CD4-positive, alpha-beta T cell treated with Interleukin-4 for 1 hour (primary cell): ENCODE measurements at regions not wholly inside any gene's neighbourhood (a gene's known extent, or its start where the extent isn't known, plus 50 kb on each side); places are given as distances from the start of the nearest gene placed in this dataset.

Experiments
- DNase-seq, 2 donors: peaks; one replicate each; pipeline ENCODE4 v3.0.0-alpha.2; 2020 to 2022

GRCh38 chr12:67539329-67539728, 109.2 kb upstream of the DYRK2 start:
- DNase-seq = no peak

DNA sequence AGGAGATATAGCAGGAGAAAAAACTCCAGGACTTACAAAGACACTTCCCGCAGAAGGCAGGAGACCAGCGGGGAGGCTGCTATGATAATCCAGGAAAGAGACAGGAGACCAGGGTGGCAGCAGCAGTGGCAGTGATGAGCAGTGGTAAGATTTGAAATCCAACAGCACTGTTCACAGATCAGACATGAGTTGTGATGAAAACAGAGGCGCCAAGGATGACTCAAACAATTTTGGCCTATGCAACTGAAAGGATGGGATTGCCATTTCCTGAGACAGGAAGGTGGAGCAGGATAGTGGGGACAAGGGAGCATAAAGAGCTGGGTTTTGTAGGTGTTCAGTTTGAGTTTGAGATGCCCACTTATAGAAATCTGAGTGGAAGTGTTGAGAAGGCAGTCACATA, 108.6 kb upstream of the DYRK2 start:
- DNase-seq = no peak

DNA sequence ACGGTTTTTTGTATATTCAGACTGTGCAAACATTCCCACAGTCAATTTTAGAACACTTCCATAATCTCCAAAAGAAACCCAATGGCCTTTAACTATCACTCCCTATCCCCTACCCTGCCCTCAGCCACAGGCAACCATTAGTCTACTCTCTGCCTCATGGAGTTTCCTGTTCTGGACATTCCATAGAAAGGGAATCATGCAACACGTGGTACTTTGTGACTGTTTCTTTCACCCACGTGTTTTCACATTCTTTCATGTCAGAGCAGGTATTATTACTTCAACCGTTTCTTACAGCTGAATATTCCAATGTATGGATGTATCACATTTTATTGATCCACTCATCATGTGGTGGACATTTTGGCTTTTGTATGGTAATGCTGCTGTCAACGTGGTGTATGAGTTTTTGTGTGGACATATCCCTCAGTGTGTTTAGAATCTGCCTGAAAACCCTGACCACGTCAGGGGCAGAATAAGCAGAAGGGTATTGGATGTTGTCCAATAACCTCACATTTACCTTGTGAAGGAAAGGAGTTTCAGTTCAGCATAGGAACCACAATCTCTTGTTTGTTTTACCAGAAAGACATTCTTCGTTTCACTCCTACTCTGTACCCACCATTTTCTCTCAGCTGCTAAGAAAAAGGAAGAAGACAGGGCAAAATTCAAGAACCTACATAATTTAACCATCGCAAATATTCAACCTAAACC, 107.5 kb upstream of the DYRK2 start:
- DNase-seq = no peak

GRCh38 chr12:67541625-67541991, 106.9 kb upstream of the DYRK2 start:
- DNase-seq = peak in 1 of 2 donors; percentile 8

- no peak for DNase-seq
Observed at GRCh38 chr12:67543021-67543770, 105.3 kb upstream of the DYRK2 start.

- no peak for DNase-seq
Observed at GRCh38 chr12:67545298-67545697, 103.2 kb upstream of the DYRK2 start.

GRCh38 chr12:67546746-67547145, 101.8 kb upstream of the DYRK2 start:
- DNase-seq = no peak

DNA sequence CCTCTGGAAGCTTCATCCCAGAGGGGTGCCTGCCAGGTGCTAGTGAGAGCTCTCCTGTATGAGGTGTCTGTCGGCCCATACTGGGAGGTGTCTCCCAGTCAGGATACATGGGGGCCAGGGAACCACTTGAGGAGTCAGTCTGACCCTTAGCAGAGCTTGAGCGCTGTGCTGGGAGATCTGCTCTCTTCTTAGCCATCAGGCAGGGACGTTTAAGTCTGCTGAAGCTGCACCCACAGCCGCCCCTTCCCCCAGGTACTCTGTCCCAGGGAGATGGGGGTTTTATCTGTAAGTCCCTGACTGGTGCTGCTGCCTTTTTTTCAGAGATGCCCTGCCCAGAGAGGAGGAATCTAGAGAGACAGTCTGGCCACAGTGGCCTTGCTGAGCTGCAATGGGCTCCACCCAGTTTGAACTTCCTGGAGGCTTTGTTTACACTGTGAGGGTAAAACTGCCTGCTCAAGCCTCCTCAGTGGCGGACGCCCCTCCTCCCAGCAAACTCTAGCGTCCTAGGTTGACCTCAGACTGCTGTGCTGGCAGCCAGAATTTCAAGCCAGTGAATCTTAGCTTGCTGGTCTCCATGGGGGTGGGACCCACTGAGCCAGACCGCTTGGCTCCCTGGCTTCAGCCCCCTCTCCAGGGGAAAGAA, 93.3 kb upstream of the DYRK2 start:
- peak; percentile 37 to 46 for DNase-seq

GRCh38 chr12:67558775-67559174, 89.8 kb upstream of the DYRK2 start:
- no peak for DNase-seq

DNA sequence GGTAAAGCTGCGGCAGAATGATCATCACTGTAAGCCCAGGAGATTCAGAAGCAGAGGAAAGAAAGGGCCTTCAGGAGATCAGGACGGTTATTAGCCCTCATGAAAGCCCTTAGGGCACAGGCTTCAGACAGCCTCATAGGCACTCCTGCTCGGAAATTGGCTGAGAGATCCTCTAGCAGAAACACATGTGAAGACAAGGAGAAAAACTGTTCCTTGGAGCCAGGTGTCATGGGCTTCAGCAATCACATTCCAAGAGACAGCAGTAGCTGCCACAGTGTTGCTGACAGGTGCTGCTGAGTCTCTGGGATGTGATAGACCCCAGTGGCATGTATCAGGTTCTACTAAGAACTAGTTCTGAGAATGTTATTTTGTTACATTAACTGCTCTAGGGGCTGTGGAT, 88.8 kb upstream of the DYRK2 start:
- no peak for DNase-seq

GRCh38 chr12:67562513-67563287, 85.8 kb upstream of the DYRK2 start:
- no peak for DNase-seq

- no peak for DNase-seq
Observed at GRCh38 chr12:67568055-67568454, 80.5 kb upstream of the DYRK2 start.

DNA sequence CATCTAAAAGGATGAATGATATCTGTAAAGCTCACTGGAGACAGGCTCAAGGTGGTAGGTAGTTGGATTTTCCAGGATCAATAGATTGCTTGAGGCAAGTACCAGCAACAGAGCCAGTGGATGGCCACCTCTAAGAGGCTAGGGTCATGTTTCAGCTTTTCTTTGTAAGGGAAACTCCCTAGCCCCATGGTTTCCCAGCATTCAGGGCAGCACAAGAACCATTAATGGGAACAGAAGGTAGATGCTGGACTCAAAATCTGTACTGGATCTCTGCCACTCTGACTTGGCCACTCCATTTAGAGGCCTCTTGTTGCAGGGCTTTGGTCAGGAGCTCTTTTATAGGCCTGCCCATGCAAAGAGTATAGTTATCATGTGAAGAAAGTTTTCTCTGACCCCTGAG, 76.1 kb upstream of the DYRK2 start:
- no peak for DNase-seq

GRCh38 chr12:67573566-67573965, 75.0 kb upstream of the DYRK2 start:
- no peak for DNase-seq

- peak in 1 of 2 donors; percentile 59 for DNase-seq
Observed at GRCh38 chr12:67578976-67579661, 69.4 kb upstream of the DYRK2 start.

GRCh38 chr12:67579662-67580003, 68.9 kb upstream of the DYRK2 start:
- no peak for DNase-seq

DNA sequence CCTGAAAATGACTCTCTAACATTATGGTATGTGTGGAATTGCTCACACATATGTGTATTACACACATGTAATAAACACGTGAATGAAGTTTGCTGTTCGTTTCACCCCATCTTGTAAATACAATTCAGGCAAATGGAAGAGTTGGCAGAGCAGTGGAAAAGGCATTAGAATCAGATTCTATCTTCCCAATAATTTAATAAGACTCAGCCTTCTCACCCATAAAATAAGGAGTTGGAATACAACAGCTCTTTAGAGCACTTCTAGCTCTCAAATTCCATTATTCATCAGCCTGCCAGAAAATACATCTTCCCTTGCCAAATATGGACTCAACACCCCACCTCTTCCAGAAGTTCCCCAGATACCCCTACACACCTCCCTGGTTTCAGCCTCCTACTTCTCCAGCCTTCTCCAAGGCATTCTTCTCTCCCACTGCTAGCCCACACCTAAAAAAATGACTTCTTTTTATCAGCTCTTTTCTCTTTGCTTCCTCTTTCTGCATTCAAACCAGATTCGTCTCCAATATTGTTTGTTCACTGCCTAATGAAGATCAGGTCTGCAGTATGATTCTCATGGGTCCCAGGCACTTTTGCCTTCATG, 66.2 kb upstream of the DYRK2 start:
- DNase-seq = no peak

DNA sequence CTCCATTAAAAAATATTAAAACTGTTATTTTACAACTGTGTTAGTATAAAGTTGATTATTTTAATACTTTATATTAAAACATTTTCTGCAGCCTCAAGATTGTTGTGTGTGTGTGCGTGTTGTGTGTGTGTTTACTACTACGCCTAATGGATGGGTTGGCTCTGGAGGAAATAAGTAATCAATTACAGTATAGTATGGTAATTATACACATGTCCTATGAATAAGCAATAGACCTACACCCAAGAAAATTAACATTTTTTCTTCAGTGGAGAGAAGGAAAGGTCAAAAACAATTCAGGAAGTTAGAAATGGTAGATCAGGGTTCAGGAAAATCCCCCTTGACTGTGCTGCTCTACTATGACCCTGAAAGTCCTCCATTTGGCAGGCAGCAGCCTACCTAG, 65.7 kb upstream of the DYRK2 start:
- no peak for DNase-seq

DNA sequence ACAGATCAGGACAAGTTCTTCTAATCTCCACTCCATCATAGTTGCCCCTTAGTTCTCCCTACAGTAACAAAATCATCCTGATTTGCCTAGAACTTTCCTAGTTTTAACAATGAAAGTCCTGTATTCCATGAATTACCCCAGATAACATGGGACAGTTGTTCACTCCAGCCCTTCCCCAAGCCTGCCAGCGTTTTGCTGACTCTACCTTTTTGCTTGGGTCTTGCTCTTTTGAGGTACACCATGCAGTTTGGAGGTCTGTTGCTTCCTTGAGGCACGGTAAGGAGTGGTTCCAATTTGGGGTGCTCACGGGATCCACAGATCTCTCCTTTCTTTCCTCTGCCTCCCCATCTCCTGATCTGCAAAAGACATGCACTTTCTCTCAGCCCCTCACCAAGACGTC, 61.6 kb upstream of the DYRK2 start:
- no peak for DNase-seq

- DNase-seq = no peak
Observed at GRCh38 chr12:67589078-67589477, 59.5 kb upstream of the DYRK2 start.

DNA sequence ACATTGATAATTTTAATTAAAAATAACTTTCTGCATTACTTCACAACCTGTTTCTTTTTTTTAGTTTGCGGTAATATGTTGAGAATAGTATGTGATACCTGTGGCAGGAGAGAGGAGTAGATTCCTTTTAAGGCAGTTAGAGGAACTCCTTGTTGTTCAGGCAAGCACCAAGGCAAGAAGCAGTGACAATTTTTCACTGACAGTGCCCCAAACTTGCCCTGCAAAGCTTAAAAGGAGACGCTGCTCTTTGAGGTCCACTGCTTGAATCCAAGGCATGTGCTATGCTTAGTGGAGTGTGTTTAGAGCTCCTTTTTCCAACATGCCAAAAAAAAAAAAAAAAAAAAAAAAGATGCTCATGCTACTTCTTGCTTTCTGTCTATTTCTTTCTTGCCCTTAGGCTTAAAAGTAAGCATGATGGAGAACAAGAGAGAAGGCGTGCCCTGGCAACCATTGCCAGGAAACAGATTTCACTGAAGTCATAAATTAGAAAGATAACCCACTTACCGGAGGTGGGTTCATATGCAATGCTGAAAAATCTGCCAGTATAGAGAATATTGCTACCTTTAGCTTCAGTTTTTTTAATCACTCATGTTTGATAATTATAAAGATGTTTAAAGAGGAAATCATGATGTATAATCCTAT, 58.3 kb upstream of the DYRK2 start:
- DNase-seq = peak; percentile 41 to 56
